HCT116 (cell line): ENCODE measurements at regions not wholly inside any gene's neighbourhood (a gene's known extent, or its start where the extent isn't known, plus 50 kb on each side); places are given as distances from the start of the nearest gene placed in this dataset.
"Not testable (repeated sequence)": the region's sequence is repeated elsewhere in the genome, so short reads cannot be mapped to it uniquely, and the experiment has no call there.

ENCODE experiments used
- ATAC-seq: fragments of 200-7000 bp; cut with Tn5 transposase; 2 replicates; pipeline ENCODE4 v1.9.1; 2020; ENCODE audit warnings: mild to moderate bottlenecking, moderate library complexity
- BruUV-seq: library from RNA; stranded (reverse); fragments of 400-500 nt; replicated peaks from 2 replicates; lab custom pipeline; 2021; lab: Mats Ljungman, UMichigan
- CTCF ChIA-PET: fragments of 300-600 bp; sonication (Branson Sonifier 250); formaldehyde crosslinking; loops from one replicate; lab custom pipeline; 2021; ENCODE audit warnings: antibody characterized with exemption; lab: Charles Lee
- POLR2A ChIA-PET: fragments of 300-600, 350-600 bp; sonication (Branson Sonifier 250); formaldehyde crosslinking; loops from one replicate; lab custom pipeline; 2021; ENCODE audit warnings: antibody characterized with exemption; lab: Charles Lee
- RAD21 ChIA-PET, 2 experiments: fragments of 300-600 bp; sonication (Branson Sonifier 250); formaldehyde crosslinking; loops; one replicate each; lab custom pipeline; 2023; ENCODE audit warnings: low total read pairs in 2 of 2; ENCODE audit not compliant: uncharacterized antibody in 2 of 2, unreplicated experiment in 2 of 2, low non-redundant PET in 1 of 2; lab: Charles Lee
- DNase-seq: peaks from one replicate; pipeline ENCODE4 v3.0.0-alpha.2; 2010; ENCODE audit warnings: low read depth, low spot score
- H2AFZ ChIP-seq: fragments of 200-600 bp; shearing (Covaris generic), sonication (generic); 2 replicates; pipeline ENCODE4 v1.6.1; 2017; ENCODE audit warnings: low read depth, mixed run types, mixed read lengths, antibody characterized with exemption, low read length; ENCODE audit not compliant: poor library complexity, severe bottlenecking
- H3K27ac ChIP-seq: 2 replicates; pipeline ENCODE4 v1.5.1; 2012; ENCODE audit warnings: low read depth, low read length
- H3K27me3 ChIP-seq: fragments of 200-600 bp; sonication (generic); 2 replicates; pipeline ENCODE4 v1.6.1; 2016; ENCODE audit warnings: mixed run types, low read length, mixed read lengths; ENCODE audit not compliant: insufficient read depth
- H3K36me3 ChIP-seq, 2 experiments: fragments of 200-500 bp in 1 of 2; fragments of 200-600 bp in 1 of 2; sonication (Bioruptor generic) in 1 of 2; sonication (generic) in 1 of 2; 2 replicates each; pipeline versions ENCODE4 v1.5.1 to v1.6.1; 2014 to 2016; ENCODE audit warnings: low read length in 2 of 2, inconsistent platforms in 1 of 2, mixed read lengths in 1 of 2, mixed run types in 1 of 2; ENCODE audit not compliant: insufficient read depth in 2 of 2, control insufficient read depth in 1 of 2
- H3K4me1 ChIP-seq, 2 experiments: fragments of 200-600 bp in 1 of 2; sonication (generic) in 1 of 2; 2 replicates each; pipeline versions ENCODE4 v1.5.1 to v1.6.1; 2012 to 2017; ENCODE audit warnings: low read length in 2 of 2, inconsistent platforms in 1 of 2, mild to moderate bottlenecking in 1 of 2, mixed read lengths in 1 of 2, mixed run types in 1 of 2, moderate library complexity in 1 of 2; ENCODE audit not compliant: insufficient read depth in 2 of 2, control insufficient read depth in 1 of 2
- H3K4me2 ChIP-seq: fragments of 200-600 bp; sonication (generic); 2 replicates; pipeline ENCODE4 v1.6.1; 2017; ENCODE audit warnings: mixed run types, low read length, mixed read lengths
- H3K4me3 ChIP-seq, 2 experiments: fragments of 200-600 bp in 1 of 2; sonication (generic) in 1 of 2; replicated peaks in 1 of 2; 2 replicates each; pipeline ENCODE4 v1.5.1; 2011 to 2016; ENCODE audit warnings: low read length in 2 of 2, control low read depth in 1 of 2, low read depth in 1 of 2, mild to moderate bottlenecking in 1 of 2, mixed read lengths in 1 of 2, mixed run types in 1 of 2
- H3K79me2 ChIP-seq: fragments of 200-600 bp; sonication (generic); 2 replicates; pipeline ENCODE4 v1.6.1; 2017; ENCODE audit warnings: mild to moderate bottlenecking, mixed run types, low read length, moderate library complexity, mixed read lengths; ENCODE audit not compliant: insufficient read depth
- H3K9ac ChIP-seq: fragments of 200-600 bp; sonication (generic); 2 replicates; pipeline ENCODE4 v1.6.1; 2016; ENCODE audit warnings: low read length, mixed read lengths
- H3K9me2 ChIP-seq: fragments of 200-600 bp; sonication (generic), shearing (Covaris generic); 2 replicates; pipeline ENCODE4 v1.6.1; 2017; ENCODE audit warnings: mixed run types, mild to moderate bottlenecking, moderate library complexity; ENCODE audit not compliant: insufficient read depth
- H3K9me3 ChIP-seq, 2 experiments: fragments of 200-500 bp in 1 of 2; fragments of 200-600 bp in 1 of 2; sonication (Bioruptor generic) in 1 of 2; sonication (generic) in 1 of 2; 2 replicates each; pipeline ENCODE4 v1.6.1; 2014 to 2017; ENCODE audit warnings: low read length in 2 of 2, mixed read lengths in 2 of 2, inconsistent platforms in 1 of 2, low read depth in 1 of 2, mild to moderate bottlenecking in 1 of 2, mixed run types in 1 of 2, moderate library complexity in 1 of 2; ENCODE audit not compliant: control insufficient read depth in 1 of 2, insufficient read depth in 1 of 2
- H4K20me1 ChIP-seq: fragments of 200-600 bp; sonication (generic), shearing (Covaris generic); 2 replicates; pipeline ENCODE4 v1.6.1; 2017; ENCODE audit warnings: mixed run types, mild to moderate bottlenecking, moderate library complexity; ENCODE audit not compliant: insufficient read depth
- REST ChIP-seq: IDR thresholded peaks from 2 replicates; pipeline ENCODE4 v1.6.1; 2012; ENCODE audit warnings: low read depth
- intact Hi-C: fragments of 100-400 bp; cut with micrococcal nuclease; formaldehyde crosslinking; loops from 2 replicates; pipeline ENCODE4 v1.10.0; 2022

DNA sequence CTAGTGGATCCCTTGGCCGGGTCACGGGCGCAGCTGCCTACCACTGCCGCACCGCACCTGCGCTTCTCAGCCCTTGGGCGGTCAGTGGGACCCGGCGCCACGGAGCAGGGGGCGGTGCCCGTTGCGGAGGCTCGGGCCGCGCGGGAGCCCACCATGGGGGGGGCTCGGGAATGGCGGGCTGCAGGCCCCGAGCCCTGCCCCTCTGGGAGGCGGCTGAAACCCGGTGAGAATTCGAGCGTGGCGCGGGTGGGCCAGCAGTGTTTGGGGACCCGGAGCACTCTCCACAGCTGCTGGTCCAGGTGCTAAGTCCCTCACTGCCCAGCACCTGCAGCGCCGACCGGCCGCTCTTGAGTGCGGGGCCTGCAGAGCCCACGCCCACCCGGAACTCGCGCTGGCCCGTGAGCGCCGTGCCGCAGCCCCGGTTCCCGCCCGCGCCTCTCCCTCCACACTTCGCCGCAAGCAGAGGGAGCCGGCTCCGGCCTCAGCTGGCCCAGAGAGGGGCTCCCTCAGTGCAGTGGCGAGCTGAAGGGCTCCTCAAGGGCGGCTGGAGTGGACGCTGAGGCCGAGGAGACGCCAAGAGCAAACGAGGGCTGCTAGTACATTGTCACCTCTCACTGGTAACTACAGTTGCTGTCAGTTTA, 120.5 kb upstream of the TMEM170B start (continued):
- no peak for TF ChIP-seq REST

DNA sequence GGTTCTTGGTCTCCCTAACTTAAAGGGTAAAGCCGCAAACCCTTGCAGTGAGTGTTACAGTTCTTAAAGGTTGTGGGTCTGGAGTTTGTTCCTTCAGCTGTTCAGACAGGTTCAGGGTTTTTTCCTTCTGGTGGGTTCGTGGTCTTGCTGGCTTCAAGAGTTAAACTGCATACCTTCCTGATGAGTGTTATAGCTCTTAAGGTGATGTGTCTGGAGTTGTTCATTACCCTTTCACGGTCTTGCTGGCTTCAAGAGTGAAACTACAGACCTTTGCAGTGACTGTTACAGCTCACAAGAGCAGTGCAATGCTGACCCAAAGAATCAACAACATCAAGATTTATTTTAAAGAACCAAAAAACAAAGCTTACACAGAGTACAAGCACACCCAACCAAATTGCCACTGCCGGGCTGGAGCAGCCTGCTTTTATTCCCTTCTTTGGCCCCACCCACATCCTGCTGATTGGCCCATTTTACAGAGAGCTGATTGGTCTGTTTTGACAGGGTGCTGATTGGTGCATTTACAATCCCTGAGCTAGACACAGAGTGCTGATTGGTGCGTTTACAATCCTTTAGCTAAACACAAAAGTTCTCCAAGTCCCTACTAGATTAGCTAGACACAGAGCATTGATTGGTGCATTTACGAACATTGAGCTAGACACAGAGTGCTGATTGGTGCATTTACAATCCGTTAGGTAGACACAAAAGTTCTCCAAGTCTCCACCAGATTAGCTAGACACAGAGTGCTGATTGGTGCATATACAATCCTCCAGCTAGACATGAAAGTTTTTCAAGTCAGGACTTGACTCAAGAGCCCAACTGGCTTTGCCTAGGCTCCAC, 121.2 kb upstream of the TMEM170B start:
- H3K79me2 ChIP-seq, BruUV-seq, H3K9ac ChIP-seq, H4K20me1 ChIP-seq, H3K4me3 ChIP-seq, DNase-seq, H3K36me3 ChIP-seq, H3K9me3 ChIP-seq, POLR2A ChIA-PET, RAD21 ChIA-PET, H2AFZ ChIP-seq, H3K27ac ChIP-seq, CTCF ChIA-PET, H3K27me3 ChIP-seq, intact Hi-C loops, H3K9me2 ChIP-seq, H3K4me2 ChIP-seq: not testable (repeated sequence)
- H3K4me1 ChIP-seq = peaks cover 9 to 21% of the 10 kb centered on the region in 2 experiments; a peak in 3 of 4 replicates
- ATAC-seq = peak; percentile 44; the same call in 1 of the 2 replicates
